ENCODE measurements at regions not wholly inside any gene's neighbourhood (a gene's known extent, or its start where the extent isn't known, plus 50 kb on each side); places are given as distances from the start of the nearest gene placed in this dataset.

DNA sequence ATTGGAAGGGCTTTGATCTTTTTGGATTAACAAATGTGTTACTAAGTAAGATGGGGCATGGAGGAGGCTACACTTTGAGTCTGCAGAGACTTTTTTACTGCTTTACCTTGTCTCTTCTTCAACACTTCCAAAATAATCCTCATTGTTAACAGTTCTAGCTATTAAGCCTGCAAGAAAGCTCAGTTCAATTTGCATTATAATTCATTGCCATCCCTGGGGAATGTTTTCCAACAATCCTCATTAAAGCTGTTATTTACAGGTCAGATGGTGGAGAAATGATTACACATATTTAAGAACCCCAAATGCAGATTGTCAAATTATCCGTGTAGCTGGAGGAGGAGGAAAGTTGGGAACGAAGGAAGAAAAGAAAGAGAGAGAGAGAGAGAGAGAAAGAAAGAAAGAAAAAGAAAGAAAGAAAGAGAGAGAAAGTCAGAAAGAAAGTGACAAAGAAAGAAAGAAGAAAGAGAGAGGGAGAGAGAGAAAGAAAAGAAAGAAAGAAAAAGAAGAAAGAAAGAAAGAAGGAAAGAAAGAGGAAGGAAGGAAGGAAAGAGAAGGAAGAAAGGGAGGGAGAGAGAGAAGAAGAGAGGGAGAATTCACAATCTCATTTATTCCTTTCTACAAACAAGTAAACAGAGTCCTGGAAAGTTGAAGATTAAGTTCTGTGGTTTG, 443.9 kb downstream of the INSC start:
- TF ChIP-seq, protein P1, sequence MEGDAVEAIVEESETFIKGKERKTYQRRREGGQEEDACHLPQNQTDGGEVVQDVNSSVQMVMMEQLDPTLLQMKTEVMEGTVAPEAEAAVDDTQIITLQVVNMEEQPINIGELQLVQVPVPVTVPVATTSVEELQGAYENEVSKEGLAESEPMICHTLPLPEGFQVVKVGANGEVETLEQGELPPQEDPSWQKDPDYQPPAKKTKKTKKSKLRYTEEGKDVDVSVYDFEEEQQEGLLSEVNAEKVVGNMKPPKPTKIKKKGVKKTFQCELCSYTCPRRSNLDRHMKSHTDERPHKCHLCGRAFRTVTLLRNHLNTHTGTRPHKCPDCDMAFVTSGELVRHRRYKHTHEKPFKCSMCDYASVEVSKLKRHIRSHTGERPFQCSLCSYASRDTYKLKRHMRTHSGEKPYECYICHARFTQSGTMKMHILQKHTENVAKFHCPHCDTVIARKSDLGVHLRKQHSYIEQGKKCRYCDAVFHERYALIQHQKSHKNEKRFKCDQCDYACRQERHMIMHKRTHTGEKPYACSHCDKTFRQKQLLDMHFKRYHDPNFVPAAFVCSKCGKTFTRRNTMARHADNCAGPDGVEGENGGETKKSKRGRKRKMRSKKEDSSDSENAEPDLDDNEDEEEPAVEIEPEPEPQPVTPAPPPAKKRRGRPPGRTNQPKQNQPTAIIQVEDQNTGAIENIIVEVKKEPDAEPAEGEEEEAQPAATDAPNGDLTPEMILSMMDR (IDR thresholded peaks at IDR 0.05): no peak
- Mint-ChIP-seq H3K27ac (no peak overlapping the region), H3K36me3 (ENCODE audit: low read depth) (no peaks in the 10 kb centered on the region), H3K27me3 (peaks cover 6% of the 10 kb centered on the region), H3K4me1 (ENCODE audit: low read depth) (no peaks in the 10 kb centered on the region), H3K9me3 (no peaks in the 10 kb centered on the region), H3K4me3 (no peak overlapping the region)
- no peaks in the 10 kb centered on the region for H3K27me3 ChIP-seq (ENCODE audit: control insufficient read depth in 1 of 2, insufficient read depth in 2 of 2, low read length in 2 of 2)
- ChIA-PET POLR2A (no interaction called here), CTCF (no interaction called here)
- intact Hi-C loops (cut with DNase I, micrococcal nuclease): no loop called here
- H3K36me3 ChIP-seq (ENCODE audit: insufficient read depth, low read length): no peaks in the 10 kb centered on the region
- ATAC-seq (ENCODE audit: poor library complexity) (no peak), DNase-seq (no peak)
- H3K9me3 ChIP-seq (ENCODE audit: control insufficient read depth in 1 of 2, insufficient read depth in 1 of 2, low read length in 2 of 2): peaks cover 0 to 16% of the 10 kb centered on the region in 2 experiments
- H3K4me3 ChIP-seq (ENCODE audit: low read length): no peak overlapping the region
- no peaks in the 10 kb centered on the region for H3K4me1 ChIP-seq (ENCODE audit: insufficient read depth, low read length)
- no peak overlapping the region for H3K27ac ChIP-seq (ENCODE audit: low read depth in 1 of 2, low read length in 2 of 2)

DNA sequence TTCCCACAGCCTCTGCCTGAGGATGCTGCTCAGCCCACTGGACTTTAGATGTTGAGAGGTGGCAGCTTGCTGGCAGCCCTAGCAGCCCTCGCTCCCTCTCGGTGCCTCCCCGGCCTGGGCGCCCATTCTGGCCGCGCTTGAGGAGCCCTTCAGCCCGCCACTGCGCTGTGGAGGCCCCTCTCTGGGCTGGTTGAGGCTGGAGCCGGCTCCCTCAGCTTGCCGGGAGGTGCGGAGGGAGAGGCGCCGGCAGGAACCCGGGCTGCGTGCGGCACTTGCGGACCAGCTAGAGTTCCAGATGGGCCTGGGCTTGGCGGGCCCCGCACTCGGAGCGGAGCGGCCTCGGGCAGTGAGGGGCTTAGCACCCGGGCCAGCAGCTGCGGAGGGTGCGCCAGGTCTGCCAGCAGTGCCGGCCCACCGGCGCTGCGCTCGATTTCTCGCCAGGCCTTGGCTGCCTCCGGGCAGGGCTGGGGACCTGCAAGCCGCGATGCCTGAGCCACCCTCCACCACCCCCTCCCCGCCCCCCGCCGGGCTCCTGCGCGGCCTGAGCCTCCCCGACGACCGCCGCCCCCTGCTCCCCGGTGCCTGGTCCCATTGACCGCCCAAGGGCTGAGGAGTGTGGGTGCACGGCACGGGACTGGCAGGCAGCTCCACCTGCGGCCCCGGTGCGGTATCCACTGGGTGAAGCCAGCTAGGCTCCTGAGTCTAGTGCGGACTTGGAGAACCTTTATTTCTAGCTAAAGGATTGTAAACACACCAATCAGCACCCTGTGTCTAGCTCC, 446.2 kb downstream of the INSC start:
- DNase-seq: no peak

DNA sequence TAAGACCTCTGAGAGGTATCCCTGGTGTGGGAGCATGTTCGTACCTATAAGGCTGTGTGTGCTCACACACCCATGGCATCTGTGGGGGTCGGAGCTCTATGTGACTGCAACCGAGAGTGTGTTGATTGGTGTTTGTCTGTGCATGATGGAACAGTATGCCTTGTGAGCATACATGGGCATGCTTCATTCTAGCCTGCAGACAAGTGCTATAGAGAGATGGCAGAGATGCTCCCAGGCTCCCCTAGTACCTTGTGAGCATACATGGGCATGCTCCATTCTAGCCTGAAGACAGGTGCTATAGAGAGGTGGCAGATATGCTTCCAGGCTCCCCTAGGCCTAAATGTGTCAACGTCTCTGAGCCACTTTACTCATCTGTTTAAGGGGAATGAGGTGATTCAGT, 447.5 kb downstream of the INSC start:
- DNase-seq (no peak), ATAC-seq (ENCODE audit: poor library complexity) (no peak)
- no peak overlapping the region for H3K4me3 ChIP-seq (ENCODE audit: low read length)
- H3K9me3 ChIP-seq (ENCODE audit: control insufficient read depth in 1 of 2, insufficient read depth in 1 of 2, low read length in 2 of 2): peaks cover 0 to 21% of the 10 kb centered on the region in 2 experiments
- no peak overlapping the region for H3K27ac Mint-ChIP-seq
- H3K4me1 Mint-ChIP-seq (ENCODE audit: low read depth): no peaks in the 10 kb centered on the region
- ChIA-PET CTCF (no interaction called here), POLR2A (no interaction called here)
- no peaks in the 10 kb centered on the region for H3K9me3 Mint-ChIP-seq
- H3K27me3 ChIP-seq (ENCODE audit: control insufficient read depth in 1 of 2, insufficient read depth in 2 of 2, low read length in 2 of 2): no peaks in the 10 kb centered on the region
- peaks cover 6% of the 10 kb centered on the region for H3K27me3 Mint-ChIP-seq
- intact Hi-C loops (cut with DNase I, micrococcal nuclease): no loop called here
- no peak overlapping the region for H3K4me3 Mint-ChIP-seq
- H3K36me3 ChIP-seq (ENCODE audit: insufficient read depth, low read length): no peaks in the 10 kb centered on the region
- TF ChIP-seq, protein P1 (IDR thresholded peaks at IDR 0.05): no peak
- H3K4me1 ChIP-seq (ENCODE audit: insufficient read depth, low read length): no peaks in the 10 kb centered on the region
- no peaks in the 10 kb centered on the region for H3K36me3 Mint-ChIP-seq (ENCODE audit: low read depth)
- H3K27ac ChIP-seq (ENCODE audit: low read depth in 1 of 2, low read length in 2 of 2): no peak overlapping the region

More for the DNA sequence above, 446.2 kb downstream of the INSC start:
- intact Hi-C loops (cut with DNase I, micrococcal nuclease): no loop called here
- H3K27me3 Mint-ChIP-seq: peaks cover 6% of the 10 kb centered on the region
- H3K4me1 ChIP-seq (ENCODE audit: insufficient read depth, low read length): no peaks in the 10 kb centered on the region
- no peak overlapping the region for H3K4me3 ChIP-seq (ENCODE audit: low read length)
- no peaks in the 10 kb centered on the region for H3K4me1 Mint-ChIP-seq (ENCODE audit: low read depth)
- H3K36me3 Mint-ChIP-seq (ENCODE audit: low read depth): no peaks in the 10 kb centered on the region
- no peak overlapping the region for H3K27ac ChIP-seq (ENCODE audit: low read depth in 1 of 2, low read length in 2 of 2)
- peaks cover 0 to 16% of the 10 kb centered on the region in 2 experiments for H3K9me3 ChIP-seq (ENCODE audit: control insufficient read depth in 1 of 2, insufficient read depth in 1 of 2, low read length in 2 of 2)
- no peaks in the 10 kb centered on the region for H3K36me3 ChIP-seq (ENCODE audit: insufficient read depth, low read length)
- H3K4me3 Mint-ChIP-seq: no peak overlapping the region
- ChIA-PET CTCF (no interaction called here), POLR2A (interaction anchor here (0.6 kb wide), 1 partner anchor 31 kb away, joined by 4 read pairs; no protein-coding TSS in a partner anchor)
- TF ChIP-seq, protein P1 (IDR thresholded peaks at IDR 0.05): no peak
- no peaks in the 10 kb centered on the region for H3K27me3 ChIP-seq (ENCODE audit: control insufficient read depth in 1 of 2, insufficient read depth in 2 of 2, low read length in 2 of 2)
- ATAC-seq (ENCODE audit: poor library complexity): no peak
- H3K9me3 Mint-ChIP-seq: no peaks in the 10 kb centered on the region
- no peak overlapping the region for H3K27ac Mint-ChIP-seq
